ENCODE measurements at regions not wholly inside any gene's neighbourhood (a gene's known extent, or its start where the extent isn't known, plus 50 kb on each side); places are given as distances from the start of the nearest gene placed in this dataset.

DNA sequence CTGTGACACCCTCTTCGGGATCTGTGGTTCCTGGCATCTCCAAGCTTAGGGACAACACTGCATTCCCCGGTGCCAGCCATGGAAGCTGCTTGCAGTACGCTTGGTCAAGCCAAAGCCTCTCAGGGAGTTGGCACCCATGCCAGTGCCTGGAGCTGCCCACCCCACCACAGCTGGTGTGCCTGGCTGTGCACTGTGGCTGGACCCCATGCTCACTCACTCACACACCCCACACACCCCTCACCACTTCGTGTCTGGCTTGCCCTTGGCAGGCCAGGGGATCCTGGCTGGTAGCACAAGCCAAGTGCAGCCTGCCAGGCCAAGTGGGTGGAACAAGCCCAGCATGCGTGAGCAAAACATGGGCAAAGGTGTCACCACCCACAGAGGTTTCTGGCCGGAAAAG lies 324.5 kb upstream of the PTGER4 start:
- TF ChIP-seq, protein P1, sequence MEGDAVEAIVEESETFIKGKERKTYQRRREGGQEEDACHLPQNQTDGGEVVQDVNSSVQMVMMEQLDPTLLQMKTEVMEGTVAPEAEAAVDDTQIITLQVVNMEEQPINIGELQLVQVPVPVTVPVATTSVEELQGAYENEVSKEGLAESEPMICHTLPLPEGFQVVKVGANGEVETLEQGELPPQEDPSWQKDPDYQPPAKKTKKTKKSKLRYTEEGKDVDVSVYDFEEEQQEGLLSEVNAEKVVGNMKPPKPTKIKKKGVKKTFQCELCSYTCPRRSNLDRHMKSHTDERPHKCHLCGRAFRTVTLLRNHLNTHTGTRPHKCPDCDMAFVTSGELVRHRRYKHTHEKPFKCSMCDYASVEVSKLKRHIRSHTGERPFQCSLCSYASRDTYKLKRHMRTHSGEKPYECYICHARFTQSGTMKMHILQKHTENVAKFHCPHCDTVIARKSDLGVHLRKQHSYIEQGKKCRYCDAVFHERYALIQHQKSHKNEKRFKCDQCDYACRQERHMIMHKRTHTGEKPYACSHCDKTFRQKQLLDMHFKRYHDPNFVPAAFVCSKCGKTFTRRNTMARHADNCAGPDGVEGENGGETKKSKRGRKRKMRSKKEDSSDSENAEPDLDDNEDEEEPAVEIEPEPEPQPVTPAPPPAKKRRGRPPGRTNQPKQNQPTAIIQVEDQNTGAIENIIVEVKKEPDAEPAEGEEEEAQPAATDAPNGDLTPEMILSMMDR (IDR thresholded peaks at IDR 0.05) = no peak
- TF ChIP-seq POLR2A (IDR thresholded peaks at IDR 0.05) = no peak

All from heart left ventricle (tissue), 13 donors.